ENCODE measurements at regions not wholly inside any gene's neighbourhood (a gene's known extent, or its start where the extent isn't known, plus 50 kb on each side); places are given as distances from the start of the nearest gene placed in this dataset.
"Not testable (repeated sequence)": the region's sequence is repeated elsewhere in the genome, so short reads cannot be mapped to it uniquely, and the experiment has no call there.

GRCh38 chr17:21756856-21757619 lies 64.7 kb downstream of the KCNJ18 start:
- no peak for DNase-seq
- Mint-ChIP-seq H3K4me3 (no peak overlapping the region), H3K4me1 (no peaks in the 10 kb centered on the region), H3K36me3 (no peaks in the 10 kb centered on the region), H3K9me3 (peaks cover 0 to 11% (median 4%) of the 10 kb centered on the region in 7 donors), H3K27me3 (no peaks in the 10 kb centered on the region), H3K27ac (no peak overlapping the region)
- ATAC-seq (ENCODE audit: low read depth in 2 of 2), result no peak

- H3K9me3 Mint-ChIP-seq, result peaks cover 0 to 14% (median 4%) of the 10 kb centered on the region in 7 donors
Observed at GRCh38 chr17:21759636-21760035, 67.3 kb downstream of the KCNJ18 start.

GRCh38 chr17:21763738-21764340 lies 71.5 kb downstream of the KCNJ18 start:
- H3K27me3 Mint-ChIP-seq; DNase-seq; H3K27ac Mint-ChIP-seq; H3K4me1 Mint-ChIP-seq; ATAC-seq (ENCODE audit: low read depth in 2 of 2); H3K4me3 Mint-ChIP-seq; H3K9me3 Mint-ChIP-seq; H3K36me3 Mint-ChIP-seq: not testable (repeated sequence)

More at GRCh38 chr17:21759636-21760035, 67.3 kb downstream of the KCNJ18 start:
- ATAC-seq (ENCODE audit: low read depth in 2 of 2); H3K27me3 Mint-ChIP-seq; H3K36me3 Mint-ChIP-seq; H3K4me3 Mint-ChIP-seq; H3K4me1 Mint-ChIP-seq; H3K27ac Mint-ChIP-seq; DNase-seq: not testable (repeated sequence)

- not testable (repeated sequence) for H3K36me3 Mint-ChIP-seq; DNase-seq; H3K27me3 Mint-ChIP-seq; H3K27ac Mint-ChIP-seq; H3K4me3 Mint-ChIP-seq; H3K9me3 Mint-ChIP-seq; H3K4me1 Mint-ChIP-seq; ATAC-seq (ENCODE audit: low read depth in 2 of 2)
Observed at GRCh38 chr17:21765651-21766290, 73.4 kb downstream of the KCNJ18 start.

GRCh38 chr17:21766565-21766964 lies 74.2 kb downstream of the KCNJ18 start:
- not testable (repeated sequence) for H3K36me3 Mint-ChIP-seq; ATAC-seq (ENCODE audit: low read depth in 2 of 2); H3K4me1 Mint-ChIP-seq

GRCh38 chr17:21767162-21768156 lies 75.1 kb downstream of the KCNJ18 start:
- not testable (repeated sequence) for H3K9me3 Mint-ChIP-seq

More at GRCh38 chr17:21766565-21766964, 74.2 kb downstream of the KCNJ18 start:
- not testable (repeated sequence) for DNase-seq, H3K4me3 Mint-ChIP-seq, H3K9me3 Mint-ChIP-seq, H3K27me3 Mint-ChIP-seq, H3K27ac Mint-ChIP-seq

DNA sequence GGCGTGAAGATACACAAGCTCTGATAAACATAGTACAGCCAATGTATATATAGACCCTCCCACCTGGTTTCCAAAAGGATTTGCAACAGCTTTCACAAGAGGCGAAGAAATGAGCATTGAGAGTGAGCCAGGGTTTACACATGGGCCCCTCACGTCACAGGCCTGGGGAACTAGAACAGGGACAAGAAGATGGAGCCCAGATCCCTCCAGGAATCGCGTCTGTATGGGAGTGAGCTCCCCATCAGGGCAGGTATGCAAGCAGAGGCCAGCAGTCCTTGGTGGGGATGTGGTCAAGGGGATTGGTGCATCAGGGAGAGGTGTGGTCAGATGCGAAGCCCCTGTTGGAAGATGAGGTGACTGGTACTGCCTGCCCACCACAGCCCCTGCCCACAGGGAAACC lies 75.9 kb downstream of the KCNJ18 start:
- not testable (repeated sequence) for H3K4me3 Mint-ChIP-seq; H3K27me3 Mint-ChIP-seq; H3K4me1 Mint-ChIP-seq; H3K9me3 Mint-ChIP-seq; H3K27ac Mint-ChIP-seq; DNase-seq; H3K36me3 Mint-ChIP-seq; ATAC-seq (ENCODE audit: low read depth in 2 of 2)

More at GRCh38 chr17:21767162-21768156, 75.1 kb downstream of the KCNJ18 start:
- ATAC-seq (ENCODE audit: low read depth in 2 of 2); H3K4me3 Mint-ChIP-seq; H3K36me3 Mint-ChIP-seq; H3K27me3 Mint-ChIP-seq; DNase-seq; H3K4me1 Mint-ChIP-seq: not testable (repeated sequence)
- H3K27ac Mint-ChIP-seq, result peak overlapping the region in 1 of 6 donors; percentile 25

GRCh38 chr17:21768729-21769462 lies 76.6 kb downstream of the KCNJ18 start:
- H3K27me3 Mint-ChIP-seq, H3K27ac Mint-ChIP-seq: not testable (repeated sequence)

DNA sequence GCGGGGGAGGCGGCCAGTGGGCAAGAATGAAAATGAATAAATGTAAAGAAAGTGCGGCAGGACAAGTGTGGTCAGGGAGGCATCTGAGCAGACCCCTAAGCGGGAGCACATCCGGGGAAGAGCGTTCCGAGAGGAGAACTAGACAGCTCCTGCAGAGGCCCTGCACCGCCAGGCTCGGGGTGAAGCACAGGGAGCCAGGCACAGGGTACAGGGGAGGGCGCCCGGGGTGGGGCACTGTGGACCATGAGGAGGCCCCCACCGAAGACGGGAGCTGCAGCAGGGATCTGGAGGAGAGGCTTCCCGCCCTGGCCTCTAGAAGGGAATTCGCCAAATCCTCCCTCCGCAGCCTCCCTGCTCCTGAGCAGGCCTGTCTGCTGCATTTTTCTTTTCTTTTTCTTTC lies 77.5 kb downstream of the KCNJ18 start:
- not testable (repeated sequence) for H3K9me3 Mint-ChIP-seq; DNase-seq; ATAC-seq (ENCODE audit: low read depth in 2 of 2); H3K4me1 Mint-ChIP-seq; H3K27me3 Mint-ChIP-seq; H3K27ac Mint-ChIP-seq; H3K36me3 Mint-ChIP-seq; H3K4me3 Mint-ChIP-seq

More at GRCh38 chr17:21768729-21769462, 76.6 kb downstream of the KCNJ18 start:
- H3K36me3 Mint-ChIP-seq; ATAC-seq (ENCODE audit: low read depth in 2 of 2); H3K4me1 Mint-ChIP-seq; DNase-seq; H3K4me3 Mint-ChIP-seq; H3K9me3 Mint-ChIP-seq: not testable (repeated sequence)

DNA sequence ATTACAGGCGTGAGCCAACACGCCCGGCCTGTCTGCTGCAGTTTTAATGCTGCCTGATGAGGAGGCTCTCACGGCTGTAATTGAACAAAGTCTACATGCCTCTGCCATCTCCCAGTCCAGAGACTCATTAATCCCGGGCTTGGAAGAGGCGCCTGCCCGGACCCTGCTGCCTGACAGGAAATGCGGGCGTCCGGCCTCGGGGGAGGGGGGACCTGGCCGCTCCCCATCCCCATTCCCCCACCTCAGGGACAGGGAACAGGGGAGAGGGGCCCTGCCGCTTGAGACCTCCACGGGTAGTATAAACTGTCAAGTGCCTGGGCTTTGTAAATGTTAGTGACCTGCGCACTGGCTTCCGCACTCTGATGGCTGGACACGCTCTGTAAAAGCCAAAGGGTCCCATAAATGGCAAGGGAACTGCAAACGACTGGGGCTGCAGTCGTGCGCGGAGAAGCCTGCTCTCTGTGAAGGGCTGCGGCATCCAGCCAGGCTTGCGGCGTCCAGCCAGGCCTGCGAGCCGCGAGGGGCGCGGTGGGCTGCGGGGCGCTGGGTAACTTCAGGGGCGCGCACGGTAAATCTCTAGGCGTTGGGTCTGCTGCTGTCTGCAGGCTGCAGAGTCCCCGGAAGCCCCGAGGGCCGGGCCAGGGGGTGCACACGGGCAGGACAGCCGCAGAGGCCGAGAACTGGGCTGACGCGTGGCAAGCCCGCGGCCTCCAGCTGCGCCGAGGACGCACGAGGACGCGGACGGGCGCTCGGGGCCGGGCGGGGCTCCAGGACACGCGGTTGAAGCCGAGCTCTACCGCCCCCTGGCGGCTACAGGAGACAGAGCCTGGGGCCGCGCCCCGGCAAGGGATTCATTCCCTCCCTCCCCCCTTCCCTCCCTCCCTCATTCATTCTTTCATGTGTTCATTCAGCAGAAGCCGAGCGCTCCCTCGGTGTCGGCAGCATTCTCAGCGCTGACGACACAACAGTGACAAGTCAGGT lies 78.4 kb downstream of the KCNJ18 start:
- peak; percentile 89 to 97 for ATAC-seq (ENCODE audit: low read depth in 2 of 2)
- not testable (repeated sequence) for H3K27me3 Mint-ChIP-seq, H3K36me3 Mint-ChIP-seq, H3K27ac Mint-ChIP-seq, H3K9me3 Mint-ChIP-seq, DNase-seq, H3K4me1 Mint-ChIP-seq
- peak overlapping the region in 1 of 8 donors; percentile 29 for H3K4me3 Mint-ChIP-seq

DNA sequence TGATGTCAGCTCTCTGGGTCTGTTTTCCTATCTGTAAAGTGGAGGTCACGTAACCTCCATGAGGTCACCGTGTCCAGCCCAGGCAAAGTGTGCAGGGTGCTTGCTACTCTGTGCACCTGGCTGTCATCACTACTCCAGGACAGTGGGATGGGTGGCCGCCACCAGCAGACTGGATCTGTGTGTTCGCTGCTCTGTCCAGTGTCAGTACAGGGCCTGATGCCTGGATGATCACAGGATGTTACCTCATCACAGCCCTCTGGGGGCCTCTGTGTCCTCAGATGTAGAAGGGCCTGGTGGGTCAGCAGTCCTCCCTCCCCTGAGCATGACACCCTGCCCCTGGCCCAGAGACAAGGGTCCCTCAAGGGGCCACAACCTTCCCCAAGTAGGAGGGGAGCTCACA lies 80.0 kb downstream of the KCNJ18 start:
- no peaks in the 10 kb centered on the region for H3K36me3 Mint-ChIP-seq
- ATAC-seq (ENCODE audit: low read depth in 2 of 2), result no peak
- H3K9me3 Mint-ChIP-seq, result peaks cover 0 to 4% (median 1%) of the 10 kb centered on the region in 7 donors
- DNase-seq, result no peak
- peaks cover 0 to 2% (median 0%) of the 10 kb centered on the region in 3 donors for H3K4me1 Mint-ChIP-seq
- no peak overlapping the region for H3K4me3 Mint-ChIP-seq
- no peaks in the 10 kb centered on the region for H3K27me3 Mint-ChIP-seq
- no peak overlapping the region for H3K27ac Mint-ChIP-seq
